ENCODE measurements at regions not wholly inside any gene's neighbourhood (a gene's known extent, or its start where the extent isn't known, plus 50 kb on each side); places are given as distances from the start of the nearest gene placed in this dataset.

DNA sequence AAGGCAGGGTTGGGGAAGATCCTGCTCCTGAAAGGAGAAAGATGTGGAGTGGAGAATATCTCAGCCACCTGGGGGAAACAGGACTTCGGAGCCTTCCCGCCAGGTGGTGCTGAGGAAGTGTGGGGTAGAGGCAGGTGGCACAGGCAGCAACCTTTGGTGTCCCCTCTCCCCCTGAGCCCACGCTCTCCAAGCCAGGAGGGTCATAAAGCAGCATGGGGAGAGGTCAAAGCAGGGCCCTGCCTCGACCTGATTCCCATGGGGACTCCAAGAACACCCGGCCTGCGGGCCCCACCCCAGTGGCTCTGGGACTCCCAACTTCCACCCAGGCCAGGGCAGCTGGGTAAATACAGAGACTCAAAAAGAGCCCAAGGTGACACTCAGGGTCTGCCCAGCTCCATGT lies 54.3 kb upstream of the SLC66A3 start:
- no peak for DNase-seq (ENCODE audit: low read depth)

DNA sequence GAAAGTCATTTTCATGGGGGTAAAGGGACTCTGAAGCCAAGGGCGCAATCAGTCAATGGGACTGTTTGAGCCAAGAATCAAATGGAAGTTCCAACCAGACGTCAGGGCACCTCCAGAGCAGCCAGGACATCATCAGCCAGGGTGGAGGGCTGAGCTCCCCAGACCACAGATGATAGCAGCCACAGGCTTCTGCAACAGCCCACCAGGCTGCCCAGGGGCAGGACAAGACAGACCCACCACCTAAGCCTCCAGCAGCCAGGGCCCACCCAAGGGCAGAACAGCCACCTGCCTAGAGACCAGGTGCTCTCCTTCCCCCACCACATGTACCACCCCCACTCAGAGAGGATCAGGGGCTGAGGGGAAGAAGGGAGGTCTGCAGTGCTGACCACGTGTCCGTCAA lies 53.8 kb upstream of the SLC66A3 start:
- no peak for DNase-seq (ENCODE audit: low read depth)

DNA sequence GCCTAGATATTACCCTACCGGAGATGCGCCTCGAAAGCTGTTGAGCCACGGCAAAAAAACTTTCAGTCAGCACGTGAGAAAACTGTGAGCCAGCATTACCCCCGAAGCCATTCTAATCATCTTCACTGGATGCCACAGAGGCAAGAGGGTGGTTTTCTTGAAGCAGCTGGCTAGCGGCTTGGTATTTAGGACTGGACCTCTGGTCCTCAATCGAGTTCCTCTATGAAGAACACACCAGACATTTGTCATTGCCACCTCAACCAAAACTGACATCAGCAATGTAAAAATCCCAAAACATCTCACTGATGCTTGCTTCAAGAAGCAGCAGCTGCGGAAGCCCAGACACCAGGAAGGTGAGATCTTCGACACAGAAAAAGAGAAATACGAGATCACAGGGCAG lies 52.8 kb upstream of the SLC66A3 start:
- DNase-seq (ENCODE audit: low read depth): no peak

DNA sequence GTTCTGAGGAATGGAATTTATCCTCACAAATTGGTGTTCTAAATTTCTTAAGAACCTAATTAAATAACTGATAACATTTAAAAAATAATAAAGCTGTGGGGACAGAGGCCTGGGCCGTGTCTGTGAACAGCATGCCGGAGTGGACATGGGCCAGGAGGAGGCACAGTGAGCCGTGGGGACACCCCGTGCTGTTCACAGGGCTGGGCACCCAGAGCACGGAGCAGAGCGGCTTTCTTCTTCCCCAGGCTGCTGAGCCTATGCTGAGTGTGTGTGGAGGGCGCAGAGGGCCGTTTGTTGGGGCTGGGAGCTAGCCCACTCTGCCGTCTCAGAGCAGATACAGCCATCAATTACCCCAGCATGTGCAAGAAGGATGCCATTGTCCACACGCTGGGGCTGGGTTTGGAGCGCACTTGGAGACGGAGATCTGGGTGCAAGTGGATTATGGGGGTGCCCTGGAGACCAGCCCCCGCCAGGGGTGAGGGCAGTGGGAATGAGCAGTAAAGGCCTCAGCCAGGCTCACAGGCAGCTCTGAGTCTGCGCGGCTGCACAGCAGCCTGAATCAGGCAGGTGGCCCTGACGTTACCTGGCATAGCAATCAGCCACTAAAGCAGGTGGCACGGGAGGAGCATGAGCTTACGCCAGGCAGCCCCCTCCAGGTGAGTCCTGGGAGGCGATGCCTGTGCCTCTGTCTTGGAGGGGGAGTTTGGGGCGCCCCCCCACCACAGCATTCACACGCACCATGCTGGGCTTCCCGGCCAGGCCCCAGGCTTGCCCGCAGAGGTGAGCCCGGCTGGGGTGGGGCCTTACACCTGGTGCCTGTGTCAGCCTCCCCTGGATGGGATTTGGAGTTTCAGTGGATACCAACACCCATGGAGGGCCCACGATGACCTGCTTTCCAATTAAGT lies 52.1 kb upstream of the SLC66A3 start:
- DNase-seq (ENCODE audit: low read depth): no peak

DNA sequence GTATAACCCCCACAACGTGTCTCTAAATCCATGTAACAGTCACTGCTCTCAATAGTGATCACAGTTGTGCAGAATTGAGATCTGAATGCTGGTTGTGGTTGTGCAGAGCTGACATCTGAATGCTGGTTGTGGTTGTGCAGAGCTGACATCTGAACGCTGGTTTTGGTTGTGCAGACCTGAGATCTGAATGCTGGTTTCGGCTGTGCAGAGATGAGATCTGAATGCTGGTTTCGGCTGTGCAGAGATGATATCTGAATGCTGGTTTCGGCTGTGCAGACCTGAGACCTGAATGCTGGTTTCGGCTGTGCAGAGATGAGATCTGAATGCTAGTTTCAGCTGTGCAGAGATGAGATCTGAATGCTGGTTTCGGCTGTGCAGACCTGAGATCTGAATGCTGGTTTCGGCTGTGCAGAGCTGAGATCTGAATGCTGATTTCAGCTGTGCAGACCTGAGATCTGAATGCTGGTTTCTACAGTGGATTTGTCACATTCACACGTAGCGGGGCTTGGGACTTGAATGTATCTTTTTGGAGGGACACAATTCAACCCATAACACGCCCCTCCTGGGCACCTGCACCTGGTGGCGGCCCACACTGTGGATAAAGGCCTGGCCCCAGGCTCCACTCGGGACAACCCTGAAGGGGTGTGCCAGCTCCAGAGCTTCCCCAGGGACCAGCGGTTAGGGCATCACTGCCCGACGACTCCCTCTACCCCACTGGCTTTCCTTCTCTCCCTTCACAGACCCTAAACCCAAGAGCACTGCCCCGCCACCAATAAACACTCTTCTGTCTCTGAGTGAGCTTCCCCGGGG lies 51.1 kb upstream of the SLC66A3 start:
- no peak for DNase-seq (ENCODE audit: low read depth)

DNA sequence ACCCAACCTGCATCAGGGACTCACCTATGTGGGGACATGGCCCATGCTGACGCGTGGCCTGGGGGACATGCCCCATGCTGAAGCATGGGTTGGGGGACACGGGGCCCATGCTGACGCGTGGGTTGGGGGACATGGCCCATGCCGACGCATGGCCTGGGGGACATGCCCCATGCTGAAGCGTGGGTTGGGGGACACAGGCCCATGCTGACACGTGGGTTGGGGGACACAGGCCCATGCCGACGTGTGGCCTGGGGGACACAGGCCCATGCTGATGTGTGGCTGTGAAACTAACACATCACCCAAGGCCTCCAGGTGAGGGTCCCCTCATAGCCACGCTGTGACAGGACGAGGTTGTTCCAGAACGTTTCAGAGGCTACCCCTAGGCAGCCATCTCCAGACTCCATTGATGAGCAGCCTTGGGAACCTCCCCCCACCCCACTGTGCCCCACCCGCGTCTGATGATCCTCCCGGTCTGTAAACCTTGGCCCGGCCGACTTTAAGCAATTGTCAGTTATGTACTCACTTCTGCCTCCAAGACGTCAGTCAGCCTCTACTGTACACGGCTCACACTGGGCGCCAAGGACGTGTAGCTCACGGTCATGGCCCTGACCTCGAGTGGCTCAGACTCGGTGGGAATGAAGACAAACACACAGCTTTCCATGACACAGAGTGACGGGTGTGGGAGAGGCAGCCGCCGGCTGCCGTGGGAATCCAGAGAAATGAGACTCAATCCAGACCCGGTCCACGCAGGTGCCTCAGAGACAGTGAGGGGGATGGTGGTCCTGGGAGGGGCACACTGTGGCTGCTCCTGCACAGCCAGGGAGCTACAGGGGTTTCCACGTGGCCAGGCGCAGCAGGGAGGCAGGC lies 50.2 kb upstream of the SLC66A3 start:
- DNase-seq (ENCODE audit: low read depth): no peak

All from HT1080 (cell line).